Gastrocnemius medialis (tissue), 4 donors: ENCODE measurements at regions not wholly inside any gene's neighbourhood (a gene's known extent, or its start where the extent isn't known, plus 50 kb on each side); places are given as distances from the start of the nearest gene placed in this dataset.

Experiments used
- CTCF ChIP-seq, 5 experiments: fragments of 450-650 bp in 3 of 5; fragments of 200-600 bp in 2 of 5; sonication (generic) in 2 of 5; IDR thresholded peaks in 4 of 5; conservative IDR thresholded peaks in 1 of 5; 1 replicate in 4 of 5; 2 replicates in 1 of 5; pipeline ENCODE4 v1.5.1; 2016 to 2019; ENCODE audit warnings: antibody characterized with exemption in 5 of 5, mild to moderate bottlenecking in 3 of 5, moderate library complexity in 3 of 5
- POLR2A ChIP-seq, 2 donors: fragments of 450-650 bp; IDR thresholded peaks; one replicate each; pipeline ENCODE4 v1.6.1; 2017; ENCODE audit warnings: antibody characterized with exemption in 2 of 2, mild to moderate bottlenecking in 2 of 2, moderate library complexity in 2 of 2

GRCh38 chr6:78629836-78630235 is 237.5 kb upstream of the IRAK1BP1 start:
- TF ChIP-seq CTCF (IDR thresholded peaks at IDR 0.05 in 4 of 5, conservative IDR thresholded peaks at IDR 0.05 in 1 of 5) (no peak), POLR2A (IDR thresholded peaks at IDR 0.05) (no peak)
